ENCODE measurements at regions not wholly inside any gene's neighbourhood (a gene's known extent, or its start where the extent isn't known, plus 50 kb on each side); places are given as distances from the start of the nearest gene placed in this dataset.

DNA sequence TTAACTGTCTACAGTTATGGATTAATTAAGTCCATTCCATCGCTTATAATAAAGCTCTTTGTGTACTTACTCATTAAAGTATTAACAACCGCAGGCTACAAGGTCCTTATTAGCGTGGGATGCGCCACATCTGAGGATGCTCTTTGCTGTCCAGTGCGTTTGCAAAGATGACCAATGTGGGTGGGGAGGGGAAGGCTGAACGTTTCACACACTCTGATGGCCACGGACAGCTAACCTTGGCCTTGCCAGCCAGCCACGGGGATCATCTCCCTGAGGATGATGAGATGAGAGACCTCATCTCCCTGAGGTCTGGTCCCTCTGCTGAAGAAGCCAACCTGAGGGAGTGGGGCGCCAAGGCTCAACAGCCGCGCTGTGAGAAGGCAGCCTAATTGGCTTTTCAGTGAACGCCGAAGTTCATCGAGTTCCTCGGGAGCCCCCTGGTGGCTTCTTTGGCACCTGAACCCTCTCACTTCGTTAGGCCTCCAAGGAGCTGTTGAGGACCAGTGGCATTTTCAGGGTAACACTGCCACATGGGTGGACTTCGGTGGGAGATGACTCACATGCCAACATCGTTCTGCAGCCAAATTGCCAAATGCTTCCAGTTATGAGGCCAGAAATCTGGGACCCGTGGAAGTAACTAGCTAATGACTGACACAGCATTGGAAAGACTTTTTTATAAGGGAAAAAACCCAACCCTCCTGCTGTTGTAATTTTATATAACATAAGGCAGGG lies 69.3 kb upstream of the SEC11C start:
- peak; percentile 75 for DNase-seq
- POLR2A ChIA-PET = no interaction called here
- Histone ChIP-seq H3K4me3 (ENCODE audit: low read depth in 2 of 2, low read length in 1 of 2) (peak overlapping the region in 1 of 2 experiments; percentile 17; a peak in 1 of 4 replicates), H3F3A (replicated peaks; ENCODE audit: insufficient read depth) (no peaks in the 10 kb centered on the region), H3K27me3 (ENCODE audit: insufficient read depth) (no peaks in the 10 kb centered on the region), H3K27ac (ENCODE audit: low read depth in 2 of 2, low read length in 1 of 2) (no peak overlapping the region), H4K20me1 (ENCODE audit: insufficient read depth) (no peaks in the 10 kb centered on the region), H3K9ac (no peak overlapping the region), H3K79me2 (ENCODE audit: insufficient read depth) (no peaks in the 10 kb centered on the region), H3K9me3 (no peaks in the 10 kb centered on the region), H3K4me2 (no peak overlapping the region), H3K36me3 (replicated peaks in 1 of 2; ENCODE audit: control insufficient read depth in 1 of 2, insufficient read depth in 2 of 2, low read length in 1 of 2) (no peaks in the 10 kb centered on the region), H2AFZ (ENCODE audit: low read depth) (no peak overlapping the region), H3K4me1 (ENCODE audit: control insufficient read depth in 1 of 2, insufficient read depth in 2 of 2, low read depth in 1 of 2, low read length in 1 of 2) (peaks cover 0 to 2% of the 10 kb centered on the region in 2 experiments; a peak in 1 of 4 replicates), H3K9me2 (no peaks in the 10 kb centered on the region)
- CTCF ChIA-PET = interaction anchor here (0.6 to 5.7 kb wide), 67 partner anchors 11 to 1018 kb away, joined by 3 to 215 read pairs (median 4); partner anchors contain the start of genes CPLX4, SEC11C and ZNF532
- 41% methylated on average over 16 of the region's 19 CpGs for WGBS (ENCODE audit: low lambda C conversion rate)
- TF ChIP-seq TAF1 (IDR thresholded peaks at IDR 0.05; ENCODE audit: borderline replicate concordance, low read depth, low read length) (no peak), JUND (IDR thresholded peaks at IDR 0.05) (no peak), ELF1 (IDR thresholded peaks at IDR 0.05) (no peak), EP300 (IDR thresholded peaks at IDR 0.05; ENCODE audit: borderline replicate concordance in 1 of 2, low read depth in 1 of 2, low read length in 1 of 2) (no peak), REST (IDR thresholded peaks at IDR 0.05; ENCODE audit: low read depth, low read length) (no peak), EZH2phosphoT487 (IDR thresholded peaks at IDR 0.05; ENCODE audit: borderline replicate concordance, low read depth) (no peak), TCF12 (IDR thresholded peaks at IDR 0.05) (no peak), MXI1 (IDR thresholded peaks at IDR 0.05; ENCODE audit: low read depth, low read length) (no peak), FOSL2 (IDR thresholded peaks at IDR 0.05; ENCODE audit: borderline replicate concordance, low read depth) (no peak), RXRA (IDR thresholded peaks at IDR 0.05; ENCODE audit: borderline replicate concordance, low read depth) (no peak), YY1 (IDR thresholded peaks at IDR 0.05; ENCODE audit: low read depth) (no peak), CHD2 (IDR thresholded peaks at IDR 0.05; ENCODE audit: low read length, partially characterized antibody) (peak; percentile 23), FOXM1 (IDR thresholded peaks at IDR 0.05; ENCODE audit: low read depth) (no peak), NRF1 (IDR thresholded peaks at IDR 0.05; ENCODE audit: low read depth, low read length) (no peak), TEAD4 (IDR thresholded peaks at IDR 0.05; ENCODE audit: borderline replicate concordance, insufficient read depth) (no peak), NFIC (IDR thresholded peaks at IDR 0.05; ENCODE audit: borderline replicate concordance) (no peak), RAD21 (IDR thresholded peaks at IDR 0.05; ENCODE audit: low read length) (peak; percentile 87), GABPA (IDR thresholded peaks at IDR 0.05; ENCODE audit: low read depth) (no peak)
- TF ChIP-seq, protein P1, sequence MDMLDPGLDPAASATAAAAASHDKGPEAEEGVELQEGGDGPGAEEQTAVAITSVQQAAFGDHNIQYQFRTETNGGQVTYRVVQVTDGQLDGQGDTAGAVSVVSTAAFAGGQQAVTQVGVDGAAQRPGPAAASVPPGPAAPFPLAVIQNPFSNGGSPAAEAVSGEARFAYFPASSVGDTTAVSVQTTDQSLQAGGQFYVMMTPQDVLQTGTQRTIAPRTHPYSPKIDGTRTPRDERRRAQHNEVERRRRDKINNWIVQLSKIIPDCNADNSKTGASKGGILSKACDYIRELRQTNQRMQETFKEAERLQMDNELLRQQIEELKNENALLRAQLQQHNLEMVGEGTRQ (IDR thresholded peaks at IDR 0.05; ENCODE audit: borderline replicate concordance, low read depth, low read length) = no peak
- TF ChIP-seq, protein P2, sequence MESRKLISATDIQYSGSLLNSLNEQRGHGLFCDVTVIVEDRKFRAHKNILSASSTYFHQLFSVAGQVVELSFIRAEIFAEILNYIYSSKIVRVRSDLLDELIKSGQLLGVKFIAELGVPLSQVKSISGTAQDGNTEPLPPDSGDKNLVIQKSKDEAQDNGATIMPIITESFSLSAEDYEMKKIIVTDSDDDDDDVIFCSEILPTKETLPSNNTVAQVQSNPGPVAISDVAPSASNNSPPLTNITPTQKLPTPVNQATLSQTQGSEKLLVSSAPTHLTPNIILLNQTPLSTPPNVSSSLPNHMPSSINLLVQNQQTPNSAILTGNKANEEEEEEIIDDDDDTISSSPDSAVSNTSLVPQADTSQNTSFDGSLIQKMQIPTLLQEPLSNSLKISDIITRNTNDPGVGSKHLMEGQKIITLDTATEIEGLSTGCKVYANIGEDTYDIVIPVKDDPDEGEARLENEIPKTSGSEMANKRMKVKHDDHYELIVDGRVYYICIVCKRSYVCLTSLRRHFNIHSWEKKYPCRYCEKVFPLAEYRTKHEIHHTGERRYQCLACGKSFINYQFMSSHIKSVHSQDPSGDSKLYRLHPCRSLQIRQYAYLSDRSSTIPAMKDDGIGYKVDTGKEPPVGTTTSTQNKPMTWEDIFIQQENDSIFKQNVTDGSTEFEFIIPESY (IDR thresholded peaks at IDR 0.05; ENCODE audit: borderline replicate concordance, low read depth) = no peak
- TF ChIP-seq, protein P3, sequence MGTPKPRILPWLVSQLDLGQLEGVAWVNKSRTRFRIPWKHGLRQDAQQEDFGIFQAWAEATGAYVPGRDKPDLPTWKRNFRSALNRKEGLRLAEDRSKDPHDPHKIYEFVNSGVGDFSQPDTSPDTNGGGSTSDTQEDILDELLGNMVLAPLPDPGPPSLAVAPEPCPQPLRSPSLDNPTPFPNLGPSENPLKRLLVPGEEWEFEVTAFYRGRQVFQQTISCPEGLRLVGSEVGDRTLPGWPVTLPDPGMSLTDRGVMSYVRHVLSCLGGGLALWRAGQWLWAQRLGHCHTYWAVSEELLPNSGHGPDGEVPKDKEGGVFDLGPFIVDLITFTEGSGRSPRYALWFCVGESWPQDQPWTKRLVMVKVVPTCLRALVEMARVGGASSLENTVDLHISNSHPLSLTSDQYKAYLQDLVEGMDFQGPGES (IDR thresholded peaks at IDR 0.05; ENCODE audit: low read depth, low read length) = no peak
- TF ChIP-seq, protein P4, sequence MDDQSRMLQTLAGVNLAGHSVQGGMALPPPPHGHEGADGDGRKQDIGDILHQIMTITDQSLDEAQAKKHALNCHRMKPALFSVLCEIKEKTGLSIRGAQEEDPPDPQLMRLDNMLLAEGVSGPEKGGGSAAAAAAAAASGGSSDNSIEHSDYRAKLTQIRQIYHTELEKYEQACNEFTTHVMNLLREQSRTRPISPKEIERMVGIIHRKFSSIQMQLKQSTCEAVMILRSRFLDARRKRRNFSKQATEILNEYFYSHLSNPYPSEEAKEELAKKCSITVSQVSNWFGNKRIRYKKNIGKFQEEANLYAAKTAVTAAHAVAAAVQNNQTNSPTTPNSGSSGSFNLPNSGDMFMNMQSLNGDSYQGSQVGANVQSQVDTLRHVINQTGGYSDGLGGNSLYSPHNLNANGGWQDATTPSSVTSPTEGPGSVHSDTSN (IDR thresholded peaks at IDR 0.05) = no peak
- TF ChIP-seq, protein P5, sequence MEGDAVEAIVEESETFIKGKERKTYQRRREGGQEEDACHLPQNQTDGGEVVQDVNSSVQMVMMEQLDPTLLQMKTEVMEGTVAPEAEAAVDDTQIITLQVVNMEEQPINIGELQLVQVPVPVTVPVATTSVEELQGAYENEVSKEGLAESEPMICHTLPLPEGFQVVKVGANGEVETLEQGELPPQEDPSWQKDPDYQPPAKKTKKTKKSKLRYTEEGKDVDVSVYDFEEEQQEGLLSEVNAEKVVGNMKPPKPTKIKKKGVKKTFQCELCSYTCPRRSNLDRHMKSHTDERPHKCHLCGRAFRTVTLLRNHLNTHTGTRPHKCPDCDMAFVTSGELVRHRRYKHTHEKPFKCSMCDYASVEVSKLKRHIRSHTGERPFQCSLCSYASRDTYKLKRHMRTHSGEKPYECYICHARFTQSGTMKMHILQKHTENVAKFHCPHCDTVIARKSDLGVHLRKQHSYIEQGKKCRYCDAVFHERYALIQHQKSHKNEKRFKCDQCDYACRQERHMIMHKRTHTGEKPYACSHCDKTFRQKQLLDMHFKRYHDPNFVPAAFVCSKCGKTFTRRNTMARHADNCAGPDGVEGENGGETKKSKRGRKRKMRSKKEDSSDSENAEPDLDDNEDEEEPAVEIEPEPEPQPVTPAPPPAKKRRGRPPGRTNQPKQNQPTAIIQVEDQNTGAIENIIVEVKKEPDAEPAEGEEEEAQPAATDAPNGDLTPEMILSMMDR (IDR thresholded peaks at IDR 0.05) = peak; percentile 89

All from SK-N-SH (cell line).